NCI-H146 (cell line): ENCODE measurements at regions not wholly inside any gene's neighbourhood (a gene's known extent, or its start where the extent isn't known, plus 50 kb on each side); places are given as distances from the start of the nearest gene placed in this dataset.

Experiments
- DNase-seq: peaks from one replicate; lab custom pipeline; 2025; lab: John Stamatoyannopoulos, UW

DNA sequence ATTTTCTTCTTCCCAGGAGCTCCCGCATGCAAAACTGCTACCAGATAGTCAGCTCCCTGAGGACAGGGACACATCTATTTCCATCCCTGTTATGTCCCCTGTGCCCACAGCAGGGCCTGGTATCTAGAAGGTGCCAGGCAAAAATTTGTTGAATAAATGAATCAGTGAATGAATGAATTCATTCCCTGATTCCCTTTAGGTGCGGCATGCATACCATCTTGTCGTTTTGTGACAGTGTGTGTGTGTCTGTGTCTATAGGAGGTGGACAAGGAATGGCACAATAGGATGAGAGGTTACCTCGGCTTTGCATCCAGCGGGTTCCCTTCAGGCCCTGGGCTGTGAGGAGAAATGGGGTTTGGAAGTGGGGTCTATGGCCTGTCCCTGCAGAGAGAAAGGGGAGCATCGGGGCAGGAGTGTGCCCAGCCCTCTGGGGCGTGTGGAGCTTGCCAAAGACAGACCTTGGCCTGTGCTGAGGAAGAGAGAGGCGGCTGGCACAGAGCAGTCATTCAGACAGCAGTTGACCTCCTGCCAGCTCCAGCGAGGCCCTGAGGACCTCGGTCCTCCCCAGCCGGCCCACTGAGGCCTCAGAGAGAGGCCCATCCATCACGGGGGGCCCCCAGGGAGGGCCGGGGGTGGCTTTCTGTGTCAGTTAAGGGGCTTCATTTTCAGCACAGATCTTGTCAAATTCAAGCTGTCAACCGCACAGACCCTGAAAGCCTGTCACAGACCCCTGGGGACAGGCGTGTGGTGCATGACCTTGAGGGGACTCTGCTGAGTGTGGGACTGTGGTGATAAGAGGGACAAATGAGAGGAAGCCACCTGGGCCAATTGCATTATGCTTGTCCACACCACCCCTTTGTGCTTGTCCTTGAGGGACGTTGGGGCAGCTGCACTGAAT, 125.9 kb upstream of the CXCR4 start:
- no peak for DNase-seq

GRCh38 chr2:136242687-136243277, 124.8 kb upstream of the CXCR4 start:
- no peak for DNase-seq

DNA sequence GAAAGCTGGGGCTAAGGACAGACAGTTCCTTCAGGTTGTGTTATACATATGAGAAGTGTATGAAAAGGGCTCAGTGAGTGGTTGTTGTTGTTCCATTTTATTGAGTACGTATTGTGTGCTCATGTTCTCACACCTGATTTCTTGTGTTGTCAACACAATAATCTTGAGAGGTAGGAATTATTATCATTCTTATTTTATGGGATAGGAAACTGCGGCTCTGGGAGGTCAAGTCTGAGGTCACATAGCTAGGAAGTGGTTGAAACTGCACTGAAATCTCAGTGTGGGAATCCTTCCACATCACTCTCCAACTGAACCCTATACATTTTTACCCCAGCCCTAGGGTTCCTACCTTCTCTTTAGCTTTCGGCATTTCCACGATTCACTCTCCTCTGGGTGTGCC, 124.2 kb upstream of the CXCR4 start:
- DNase-seq, result no peak

DNA sequence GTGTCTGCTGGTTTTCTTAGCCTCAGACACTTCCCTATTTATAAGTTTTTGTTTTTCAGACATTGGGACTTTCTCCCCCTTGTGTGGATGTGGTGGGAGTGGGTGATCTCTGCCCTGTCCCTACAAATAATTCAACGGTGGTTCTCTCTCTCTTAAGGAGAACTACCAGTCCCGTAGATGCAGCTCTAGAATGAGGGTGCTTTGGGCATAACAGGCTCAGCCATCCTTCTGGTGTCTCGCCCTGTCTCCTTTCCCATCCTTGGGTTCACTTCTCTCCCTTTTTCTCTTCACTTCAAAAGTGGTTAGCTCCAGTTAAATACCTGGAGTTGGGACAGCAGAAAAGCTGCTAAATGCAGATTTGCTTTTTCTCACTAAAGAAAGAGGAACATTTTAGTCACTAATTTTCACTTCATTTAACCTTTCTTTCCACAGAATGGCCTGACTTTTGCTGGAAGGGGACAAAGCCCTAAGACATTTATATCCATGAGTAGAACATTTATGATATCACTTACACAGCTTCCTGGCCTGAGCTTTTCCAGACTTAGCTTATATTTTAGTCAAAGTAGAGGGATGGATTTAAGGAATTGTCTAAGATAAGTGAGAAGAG, 121.2 kb upstream of the CXCR4 start:
- DNase-seq, result no peak

- DNase-seq, result peak; percentile 46
Measured at GRCh38 chr2:136238286-136239078, 120.5 kb upstream of the CXCR4 start.

DNA sequence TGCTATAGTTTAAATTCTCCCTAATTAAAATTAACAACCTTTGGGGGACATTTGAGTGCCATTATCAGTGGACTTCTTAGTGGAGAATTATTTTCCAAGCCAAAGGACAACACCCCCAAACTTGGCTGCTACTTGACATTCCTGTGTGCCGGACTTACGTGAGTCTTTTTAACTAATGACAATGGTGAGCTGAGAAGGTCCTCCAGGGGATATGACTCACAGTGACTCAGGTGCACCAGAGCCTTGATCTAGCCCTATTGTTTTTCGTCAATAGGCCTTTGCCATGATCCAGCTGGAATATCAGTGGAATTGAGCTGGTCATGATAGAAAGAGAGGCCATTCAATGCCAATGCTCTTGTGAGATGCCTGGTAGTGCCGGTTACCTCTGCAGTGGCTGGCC, 118.1 kb upstream of the CXCR4 start:
- no peak for DNase-seq

GRCh38 chr2:136235546-136235945, 117.6 kb upstream of the CXCR4 start:
- DNase-seq, result no peak

DNA sequence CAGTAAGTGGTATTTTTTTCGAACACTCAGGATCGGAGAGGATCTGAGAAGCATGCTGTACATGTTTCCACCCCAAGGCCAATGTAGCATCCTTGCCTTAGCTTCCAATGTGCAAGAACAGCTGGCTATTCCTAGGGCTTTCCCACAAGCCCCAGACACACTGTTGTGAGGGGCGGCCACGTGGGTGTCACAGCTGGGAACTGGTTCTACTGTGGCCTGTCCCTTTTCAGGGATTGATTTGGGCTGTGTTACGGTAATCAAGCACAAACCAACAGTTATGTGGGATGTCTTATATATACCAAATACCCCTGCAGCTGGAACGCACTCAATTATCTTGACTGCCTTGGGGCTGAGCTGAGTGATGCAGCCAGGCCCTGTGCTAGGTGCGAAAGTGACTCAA, 116.3 kb upstream of the CXCR4 start:
- DNase-seq, result no peak

DNA sequence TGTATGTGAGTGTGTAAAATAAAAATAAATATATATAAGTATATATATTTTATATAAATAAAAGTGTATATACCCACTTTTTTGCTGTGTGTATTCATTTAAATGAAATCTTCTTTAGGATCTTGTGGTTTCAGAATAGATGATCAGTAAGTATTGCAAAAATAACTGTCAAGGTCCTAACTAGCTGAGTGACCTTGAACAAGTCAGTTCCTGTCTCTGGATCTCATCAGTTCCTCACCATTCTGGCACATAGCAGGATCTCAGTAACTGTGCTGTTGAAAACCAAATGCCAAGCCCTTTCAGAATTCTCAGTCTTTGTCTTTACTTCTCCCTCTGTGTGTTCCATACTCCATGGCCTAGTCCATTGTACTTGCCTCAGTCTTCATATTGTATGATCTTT, 115.3 kb upstream of the CXCR4 start:
- no peak for DNase-seq

- no peak for DNase-seq
Measured at GRCh38 chr2:136232456-136233172, 114.7 kb upstream of the CXCR4 start.

DNA sequence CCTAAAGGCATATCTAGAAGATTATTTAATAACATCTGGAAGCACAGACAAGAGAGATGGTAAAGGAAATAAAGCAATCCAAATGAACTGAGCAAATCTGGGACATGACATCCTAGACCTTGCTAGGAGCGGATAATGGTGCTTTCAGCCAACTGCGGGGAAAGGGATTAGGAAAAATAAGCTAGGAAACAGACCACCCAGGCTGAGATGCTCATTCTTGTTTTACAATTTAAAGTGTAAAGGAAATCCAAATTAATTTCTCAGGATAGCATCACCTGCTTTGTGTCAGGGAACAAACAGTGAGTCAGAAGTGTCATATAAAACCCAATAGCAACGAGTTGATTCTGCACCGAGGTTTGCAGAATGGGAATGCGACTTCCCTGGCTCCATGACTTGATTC, 112.5 kb upstream of the CXCR4 start:
- no peak for DNase-seq

- DNase-seq, result no peak
Measured at GRCh38 chr2:136226903-136227302, 109.0 kb upstream of the CXCR4 start.

DNA sequence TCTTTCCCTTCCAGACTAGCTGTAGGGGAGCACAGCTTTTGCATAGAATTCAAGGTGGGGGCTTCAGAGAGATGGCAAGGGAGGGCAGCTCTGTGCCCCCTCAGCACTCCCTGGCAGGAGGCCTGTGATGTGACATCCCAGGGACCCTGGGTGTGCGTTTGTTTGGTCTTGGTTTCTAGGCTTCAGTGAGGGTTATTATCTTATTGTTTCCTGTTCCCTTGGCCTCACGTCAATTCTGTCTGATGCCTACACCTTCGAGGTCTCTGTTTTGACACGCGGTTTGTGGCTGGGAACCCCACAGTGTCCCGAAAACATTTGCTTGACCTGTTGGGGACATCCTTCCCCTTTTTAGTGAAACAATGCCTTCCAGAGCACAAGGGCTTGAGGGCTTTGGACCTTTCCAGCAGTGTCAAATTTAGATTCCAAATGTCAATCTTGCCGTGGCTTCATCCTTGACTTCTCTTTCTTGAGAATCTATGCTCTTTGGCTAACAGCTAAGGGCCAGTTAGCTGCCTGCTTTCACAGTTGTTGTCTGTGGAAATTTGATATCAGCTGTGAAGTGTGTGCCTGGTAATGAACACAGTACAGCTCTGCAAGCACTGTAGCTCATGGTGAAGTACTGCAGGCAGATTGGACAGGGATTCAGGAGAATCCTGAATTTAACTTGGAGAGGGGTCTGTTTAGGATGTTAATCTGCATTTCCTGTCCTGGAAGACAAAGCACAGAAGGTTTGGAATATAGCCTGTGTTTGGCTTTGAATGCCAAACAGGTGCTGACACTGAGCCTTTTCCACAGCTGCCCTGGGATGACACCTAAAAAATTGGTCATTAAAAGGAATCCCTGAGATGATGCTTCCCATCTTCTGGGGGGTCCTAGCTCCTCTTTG, 108.2 kb upstream of the CXCR4 start:
- peak; percentile 11 for DNase-seq

- DNase-seq, result no peak
Measured at GRCh38 chr2:136223274-136223673, 105.3 kb upstream of the CXCR4 start.

DNA sequence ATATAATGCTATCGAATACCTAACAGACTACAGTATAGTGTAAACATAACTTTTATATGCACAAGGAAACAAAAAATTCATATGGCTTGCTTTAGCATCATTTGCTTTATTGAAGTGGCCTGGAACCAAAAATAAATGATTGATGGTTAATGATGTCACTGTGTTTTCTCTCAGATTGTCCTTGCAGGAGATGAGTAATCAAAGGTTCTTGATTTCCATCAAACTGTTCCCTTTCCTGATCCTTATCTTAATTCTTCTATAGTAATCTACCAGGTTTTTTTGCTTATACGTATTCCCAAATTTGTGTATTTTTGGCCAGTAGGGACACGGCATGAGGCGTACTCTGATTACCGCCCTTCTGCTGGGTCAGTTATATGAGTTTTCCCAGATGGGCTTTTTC, 104.9 kb upstream of the CXCR4 start:
- no peak for DNase-seq

- DNase-seq, result no peak
Measured at GRCh38 chr2:136221026-136221425, 103.1 kb upstream of the CXCR4 start.

DNA sequence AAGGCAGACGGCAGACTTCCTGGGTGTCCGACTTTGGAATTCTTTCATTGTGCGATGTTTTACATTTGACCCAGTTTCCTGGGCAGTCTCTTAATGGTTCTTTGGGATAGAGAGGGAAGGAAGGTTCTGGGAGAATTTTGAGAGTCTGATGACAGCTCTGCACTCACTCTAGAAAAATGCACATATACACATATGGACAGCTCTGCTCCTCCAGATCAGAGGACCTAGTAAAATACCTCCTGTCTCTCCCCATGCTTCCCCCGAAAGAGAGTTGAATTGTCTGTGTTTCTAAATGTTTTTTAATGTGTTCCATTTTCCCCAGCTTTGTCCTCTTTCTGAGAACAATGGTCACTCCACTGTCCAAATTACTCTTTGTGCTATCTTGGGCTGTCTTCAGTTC, 102.0 kb upstream of the CXCR4 start:
- DNase-seq, result no peak

DNA sequence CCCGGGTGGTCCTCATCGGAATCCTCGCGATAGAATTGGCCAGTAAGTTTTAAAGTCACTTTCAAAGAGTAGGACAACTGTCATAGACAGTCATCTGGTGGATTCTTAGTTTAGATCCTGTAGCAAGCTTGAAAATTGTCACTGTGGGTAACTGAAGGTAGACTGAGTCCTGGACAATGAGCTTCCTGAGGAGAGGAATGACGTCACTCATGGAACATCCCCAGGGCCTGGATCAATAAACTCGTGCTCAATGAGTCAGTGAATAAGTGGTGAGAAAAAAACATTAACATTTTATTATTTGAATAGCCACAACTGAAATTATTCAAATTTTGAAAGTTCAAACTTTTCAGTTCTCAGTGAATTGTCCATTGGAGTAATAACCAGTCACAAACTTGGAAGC, 101.4 kb upstream of the CXCR4 start:
- no peak for DNase-seq

DNA sequence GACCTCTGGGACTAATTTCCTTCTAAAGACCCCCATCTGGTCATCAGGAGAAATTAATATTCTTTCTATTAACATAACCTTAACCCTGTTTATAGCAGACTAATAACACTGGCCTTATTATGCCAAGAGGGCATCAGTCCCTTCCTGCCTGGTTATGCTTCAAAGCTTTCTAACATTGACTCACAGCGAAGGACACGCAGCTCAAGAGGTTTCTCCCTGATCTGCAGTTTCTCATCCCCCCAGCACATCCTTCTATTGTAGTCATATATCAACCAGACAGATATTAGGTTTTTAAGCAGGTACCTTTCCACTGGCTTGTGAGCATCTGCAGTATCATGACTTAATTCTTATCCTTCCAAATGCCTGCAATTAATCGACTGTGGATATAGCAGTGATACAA, 100.0 kb upstream of the CXCR4 start:
- DNase-seq, result no peak

DNA sequence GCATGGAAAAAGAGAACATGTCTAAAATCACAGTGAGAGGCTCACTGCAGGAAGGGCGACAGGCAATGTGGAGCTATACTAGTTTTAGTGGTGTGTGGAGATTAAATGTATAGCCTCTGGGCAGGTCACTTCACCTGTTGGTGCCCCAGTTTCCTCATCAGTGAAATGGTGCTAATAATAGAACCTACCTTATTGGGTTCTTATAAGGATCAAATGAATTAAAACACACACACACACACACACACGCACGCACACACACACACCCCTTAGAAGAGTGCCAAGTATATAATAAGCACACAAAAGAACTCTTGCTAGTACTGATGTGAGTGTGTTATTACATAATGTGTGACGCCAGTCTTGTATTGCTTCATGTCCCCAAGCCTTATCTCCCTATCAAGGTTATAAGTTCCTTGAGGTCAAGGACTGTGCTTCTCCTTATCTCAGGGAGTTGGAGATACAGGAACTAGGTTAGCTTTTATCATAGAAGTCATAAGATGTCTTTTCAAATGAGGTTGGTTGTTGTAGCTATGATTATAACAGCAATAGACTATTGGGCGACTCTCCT, 98.0 kb upstream of the CXCR4 start:
- DNase-seq, result no peak
